ENCODE measurements at regions not wholly inside any gene's neighbourhood (a gene's known extent, or its start where the extent isn't known, plus 50 kb on each side); places are given as distances from the start of the nearest gene placed in this dataset.

GRCh38 chr2:14550658-14551057 lies 81.9 kb upstream of the LRATD1 start (continued):
- no peak for TF ChIP-seq POLR2AphosphoS5 (IDR thresholded peaks at IDR 0.05; ENCODE audit: control insufficient read depth, insufficient read depth, low read depth, low read length)
- TF ChIP-seq CGGBP1 (CRISPR knock-in tag; IDR thresholded peaks at IDR 0.05): no peak
- no peak for TF ChIP-seq GTF2F1 (IDR thresholded peaks at IDR 0.05; ENCODE audit: low read depth, low read length)
- TF ChIP-seq ZNF780A (CRISPR knock-in tag; IDR thresholded peaks at IDR 0.05): no peak

DNA sequence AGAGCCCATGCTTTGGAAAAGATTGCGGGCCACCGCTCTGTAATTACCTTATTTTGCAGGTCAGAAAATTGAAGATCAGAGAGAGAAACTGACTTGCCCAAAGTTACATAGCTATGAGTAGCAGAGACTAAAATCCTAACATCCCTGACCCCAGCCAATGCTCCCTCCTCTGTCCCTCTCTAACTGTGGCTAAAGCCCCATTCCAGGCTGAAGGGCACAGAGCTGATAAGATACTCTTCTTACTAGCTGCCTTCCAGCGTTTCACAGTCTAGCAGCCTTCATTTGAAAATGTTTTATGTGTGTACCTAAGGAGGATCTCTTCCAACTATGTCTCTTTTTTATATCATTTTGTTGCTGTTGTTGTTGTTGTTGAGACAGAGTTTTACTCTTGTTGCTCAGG lies 81.4 kb upstream of the LRATD1 start:
- TF ChIP-seq ZEB2 (IDR thresholded peaks at IDR 0.05): no peak
- no peak for TF ChIP-seq ZNF518B (CRISPR knock-in tag; IDR thresholded peaks at IDR 0.05)
- TF ChIP-seq, protein P1, sequence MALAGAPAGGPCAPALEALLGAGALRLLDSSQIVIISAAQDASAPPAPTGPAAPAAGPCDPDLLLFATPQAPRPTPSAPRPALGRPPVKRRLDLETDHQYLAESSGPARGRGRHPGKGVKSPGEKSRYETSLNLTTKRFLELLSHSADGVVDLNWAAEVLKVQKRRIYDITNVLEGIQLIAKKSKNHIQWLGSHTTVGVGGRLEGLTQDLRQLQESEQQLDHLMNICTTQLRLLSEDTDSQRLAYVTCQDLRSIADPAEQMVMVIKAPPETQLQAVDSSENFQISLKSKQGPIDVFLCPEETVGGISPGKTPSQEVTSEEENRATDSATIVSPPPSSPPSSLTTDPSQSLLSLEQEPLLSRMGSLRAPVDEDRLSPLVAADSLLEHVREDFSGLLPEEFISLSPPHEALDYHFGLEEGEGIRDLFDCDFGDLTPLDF (CRISPR knock-in tag; IDR thresholded peaks at IDR 0.05): no peak
- TF ChIP-seq HDAC3 (IDR thresholded peaks at IDR 0.05; ENCODE audit: borderline replicate concordance, partially characterized antibody): no peak
- no peak overlapping the region for H3K27ac ChIP-seq (ENCODE audit: extremely low read depth, low read depth, low read length)

More for the DNA sequence above, 81.4 kb upstream of the LRATD1 start:
- no peaks in the 10 kb centered on the region for H3K79me2 ChIP-seq (ENCODE audit: control insufficient read depth, insufficient read depth, low read length)
- FAIRE-seq (no peak), DNase-seq (ENCODE audit: extremely low read depth in 1 of 4, low spot score in 3 of 4) (no peak), ATAC-seq (no peak)
- in situ Hi-C loops (cut with MboI) (no loop called here), intact Hi-C loops (cut with micrococcal nuclease) (no loop called here)
- H3K4me2 ChIP-seq (ENCODE audit: insufficient read depth, low read length): no peak overlapping the region
- no peak overlapping the region for H3K4me3 ChIP-seq
- no peaks in the 10 kb centered on the region for H3K9me3 ChIP-seq (replicated peaks; ENCODE audit: control insufficient read depth, insufficient read depth, low read depth, low read length)
- H4K20me1 ChIP-seq (replicated peaks; ENCODE audit: control insufficient read depth, insufficient read depth, low read length): no peaks in the 10 kb centered on the region
- no peaks in the 10 kb centered on the region for H3K4me1 ChIP-seq (replicated peaks in 1 of 2; ENCODE audit: control insufficient read depth in 2 of 2, insufficient read depth in 2 of 2, low read length in 2 of 2)
- 0% methylated on average over 3 of the region's 3 CpGs for WGBS (ENCODE audit: insufficient coverage, low coverage, missing lambda C conversion rate)
- ChIA-PET CTCF (ENCODE audit: low intra/inter-chr PET ratio) (no interaction called here), POLR2A (no interaction called here)
- no peak overlapping the region for H3K9ac ChIP-seq (ENCODE audit: insufficient read depth in 1 of 2, low read depth in 2 of 2, low read length in 2 of 2)
- no peaks in the 10 kb centered on the region for H3K9me1 ChIP-seq (ENCODE audit: control insufficient read depth, insufficient read depth, low read length)
- H3K36me3 ChIP-seq (ENCODE audit: control insufficient read depth, insufficient read depth, low read length): no peaks in the 10 kb centered on the region
- H3K27me3 ChIP-seq (ENCODE audit: control insufficient read depth in 2 of 2, insufficient read depth in 2 of 2, low read length in 2 of 2): no peaks in the 10 kb centered on the region
- no peak overlapping the region for H2AFZ ChIP-seq (ENCODE audit: low read depth, low read length)
- BruUV-seq (replicated peaks): no TSS peak
